ENCODE measurements at regions not wholly inside any gene's neighbourhood (a gene's known extent, or its start where the extent isn't known, plus 50 kb on each side); places are given as distances from the start of the nearest gene placed in this dataset.

DNA sequence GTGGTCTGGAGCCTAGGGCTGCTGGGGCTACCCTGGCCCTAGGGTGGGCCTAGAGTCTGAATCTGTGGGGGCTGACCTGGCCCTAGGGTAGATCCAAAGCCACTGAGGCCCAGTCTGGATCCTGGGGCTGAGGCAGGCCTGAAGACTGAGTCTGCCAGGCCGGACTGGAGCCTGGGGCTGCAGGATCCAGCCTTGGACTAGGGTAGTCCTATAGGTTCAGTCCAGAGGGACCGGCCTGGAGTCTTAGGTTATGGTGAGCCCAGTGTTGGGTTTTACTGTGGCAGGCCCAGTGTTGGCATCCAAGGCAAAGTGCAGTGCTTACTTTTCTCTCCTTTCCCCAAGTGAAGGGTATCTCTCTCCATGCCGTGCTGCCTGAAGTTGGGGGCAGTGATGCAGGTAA is 227.9 kb upstream of the TAS2R1 start:
- H3K4me3 Mint-ChIP-seq (ENCODE audit: unreplicated experiment) = no peak overlapping the region
- intact Hi-C loops (cut with micrococcal nuclease) = no loop called here
- H3K4me1 Mint-ChIP-seq (ENCODE audit: insufficient read depth, unreplicated experiment) = no peaks in the 10 kb centered on the region
- TF ChIP-seq, protein P1, sequence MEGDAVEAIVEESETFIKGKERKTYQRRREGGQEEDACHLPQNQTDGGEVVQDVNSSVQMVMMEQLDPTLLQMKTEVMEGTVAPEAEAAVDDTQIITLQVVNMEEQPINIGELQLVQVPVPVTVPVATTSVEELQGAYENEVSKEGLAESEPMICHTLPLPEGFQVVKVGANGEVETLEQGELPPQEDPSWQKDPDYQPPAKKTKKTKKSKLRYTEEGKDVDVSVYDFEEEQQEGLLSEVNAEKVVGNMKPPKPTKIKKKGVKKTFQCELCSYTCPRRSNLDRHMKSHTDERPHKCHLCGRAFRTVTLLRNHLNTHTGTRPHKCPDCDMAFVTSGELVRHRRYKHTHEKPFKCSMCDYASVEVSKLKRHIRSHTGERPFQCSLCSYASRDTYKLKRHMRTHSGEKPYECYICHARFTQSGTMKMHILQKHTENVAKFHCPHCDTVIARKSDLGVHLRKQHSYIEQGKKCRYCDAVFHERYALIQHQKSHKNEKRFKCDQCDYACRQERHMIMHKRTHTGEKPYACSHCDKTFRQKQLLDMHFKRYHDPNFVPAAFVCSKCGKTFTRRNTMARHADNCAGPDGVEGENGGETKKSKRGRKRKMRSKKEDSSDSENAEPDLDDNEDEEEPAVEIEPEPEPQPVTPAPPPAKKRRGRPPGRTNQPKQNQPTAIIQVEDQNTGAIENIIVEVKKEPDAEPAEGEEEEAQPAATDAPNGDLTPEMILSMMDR (IDR thresholded peaks at IDR 0.05; ENCODE audit: unreplicated experiment) = no peak
- H3K27me3 Mint-ChIP-seq (ENCODE audit: insufficient read depth, unreplicated experiment) = no peaks in the 10 kb centered on the region
- no peaks in the 10 kb centered on the region for H3K36me3 Mint-ChIP-seq (ENCODE audit: insufficient read depth, unreplicated experiment)
- CTCF ChIA-PET = interaction anchor here (0.5 kb wide), 1 partner anchor 101 kb away, joined by 3 read pairs; no protein-coding TSS in a partner anchor
- DNase-seq (ENCODE audit: unreplicated experiment) = no peak
- no TSS peak for BruUV-seq (replicated peaks)
- POLR2A ChIA-PET = no interaction called here
- H3K27ac Mint-ChIP-seq (ENCODE audit: low read depth, unreplicated experiment) = no peak overlapping the region
- peaks cover 8% of the 10 kb centered on the region for H3K9me3 Mint-ChIP-seq (ENCODE audit: unreplicated experiment)

DNA sequence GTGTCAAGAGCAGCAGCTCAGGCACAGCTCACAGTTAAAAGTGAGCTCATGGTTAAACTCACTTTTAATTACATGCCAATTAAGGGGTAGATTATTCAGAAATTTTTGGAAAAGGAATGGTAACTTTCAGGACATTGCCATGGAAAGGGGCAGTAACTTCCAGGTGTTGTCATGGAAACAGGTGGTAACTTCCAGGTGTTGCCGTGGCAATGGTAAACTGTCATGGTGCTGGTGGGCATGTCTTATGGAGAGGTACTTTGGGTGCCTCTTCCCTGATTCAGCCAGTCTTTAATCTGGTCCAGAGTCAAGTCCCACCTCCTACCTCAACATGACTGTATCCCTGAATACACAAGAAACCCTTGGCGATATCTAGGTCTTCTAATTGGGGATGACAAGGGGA is 223.2 kb upstream of the TAS2R1 start:
- ChIA-PET POLR2A (interaction anchor here (1.1 kb wide), 1 partner anchor 15 kb away, joined by 3 read pairs; no protein-coding TSS in a partner anchor), CTCF (interaction anchor here (0.7 kb wide), 2 partner anchors 24 to 70 kb away, joined by 3 read pairs; no protein-coding TSS in a partner anchor)
- no peak for DNase-seq (ENCODE audit: unreplicated experiment)
- no TSS peak for BruUV-seq (replicated peaks)
- H3K27me3 Mint-ChIP-seq (ENCODE audit: insufficient read depth, unreplicated experiment) = no peaks in the 10 kb centered on the region
- no peaks in the 10 kb centered on the region for H3K36me3 Mint-ChIP-seq (ENCODE audit: insufficient read depth, unreplicated experiment)
- TF ChIP-seq, protein P1 (IDR thresholded peaks at IDR 0.05; ENCODE audit: unreplicated experiment) = no peak
- H3K27ac Mint-ChIP-seq (ENCODE audit: low read depth, unreplicated experiment) = no peak overlapping the region
- H3K9me3 Mint-ChIP-seq (ENCODE audit: unreplicated experiment) = peaks cover 8% of the 10 kb centered on the region
- H3K4me1 Mint-ChIP-seq (ENCODE audit: insufficient read depth, unreplicated experiment) = no peaks in the 10 kb centered on the region
- intact Hi-C loops (cut with micrococcal nuclease) = no loop called here
- no peak overlapping the region for H3K4me3 Mint-ChIP-seq (ENCODE audit: unreplicated experiment)

DNA sequence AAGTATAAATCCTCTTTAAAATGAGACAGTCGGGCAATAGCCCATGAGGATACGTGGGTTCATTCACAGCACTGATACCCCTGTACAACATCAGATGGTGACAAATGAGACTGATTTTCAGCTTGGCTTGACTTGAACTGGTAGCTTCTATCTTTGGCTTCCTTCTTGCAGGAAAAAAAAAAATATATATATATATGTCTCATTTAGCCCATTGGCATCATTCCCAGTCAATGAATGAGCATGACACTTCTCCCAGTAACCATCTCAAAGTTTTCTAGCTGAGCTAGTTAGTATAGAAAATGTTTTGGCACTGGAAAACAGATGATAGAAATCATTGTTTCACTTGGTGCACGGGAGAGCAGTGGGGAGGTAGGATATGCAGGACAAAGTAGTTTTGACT is 222.5 kb upstream of the TAS2R1 start:
- H3K9me3 Mint-ChIP-seq (ENCODE audit: unreplicated experiment) = peaks cover 8% of the 10 kb centered on the region
- no peak overlapping the region for H3K4me3 Mint-ChIP-seq (ENCODE audit: unreplicated experiment)
- no peak overlapping the region for H3K27ac Mint-ChIP-seq (ENCODE audit: low read depth, unreplicated experiment)
- ChIA-PET CTCF (no interaction called here), POLR2A (interaction anchor here (1.1 kb wide), 1 partner anchor 14 kb away, joined by 3 read pairs; no protein-coding TSS in a partner anchor)
- H3K4me1 Mint-ChIP-seq (ENCODE audit: insufficient read depth, unreplicated experiment) = no peaks in the 10 kb centered on the region
- H3K36me3 Mint-ChIP-seq (ENCODE audit: insufficient read depth, unreplicated experiment) = no peaks in the 10 kb centered on the region
- BruUV-seq (replicated peaks) = no TSS peak
- H3K27me3 Mint-ChIP-seq (ENCODE audit: insufficient read depth, unreplicated experiment) = no peaks in the 10 kb centered on the region
- peak; percentile 11 for DNase-seq (ENCODE audit: unreplicated experiment)
- TF ChIP-seq, protein P1 (IDR thresholded peaks at IDR 0.05; ENCODE audit: unreplicated experiment) = no peak
- intact Hi-C loops (cut with micrococcal nuclease) = no loop called here

DNA sequence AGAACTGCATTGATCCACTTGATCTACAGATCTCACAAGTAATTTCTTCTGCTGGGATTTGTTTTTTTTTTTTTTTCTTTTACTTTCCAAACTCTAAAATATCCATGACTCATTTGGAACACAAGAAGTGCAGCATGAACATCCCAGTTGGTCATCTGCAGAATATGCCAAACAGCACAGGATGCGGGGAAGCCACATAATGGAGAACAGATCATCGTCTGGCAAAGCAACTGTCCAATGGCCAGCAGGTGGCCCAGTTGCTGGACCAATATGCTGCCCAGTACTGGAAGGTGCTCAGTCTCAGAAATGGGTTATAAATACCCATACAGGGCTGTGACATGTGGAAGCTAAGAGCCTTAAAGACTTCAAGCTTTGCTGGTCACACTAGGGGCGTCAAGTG is 221.3 kb upstream of the TAS2R1 start:
- Mint-ChIP-seq H3K9me3 (ENCODE audit: unreplicated experiment) (no peaks in the 10 kb centered on the region), H3K4me3 (ENCODE audit: unreplicated experiment) (no peak overlapping the region), H3K27me3 (ENCODE audit: insufficient read depth, unreplicated experiment) (no peaks in the 10 kb centered on the region), H3K4me1 (ENCODE audit: insufficient read depth, unreplicated experiment) (no peaks in the 10 kb centered on the region), H3K27ac (ENCODE audit: low read depth, unreplicated experiment) (no peak overlapping the region), H3K36me3 (ENCODE audit: insufficient read depth, unreplicated experiment) (no peaks in the 10 kb centered on the region)
- intact Hi-C loops (cut with micrococcal nuclease) = loop anchor here (1.0 to 2.0 kb wide), 2 partner anchors 179 to 260 kb away; no protein-coding TSS in a partner anchor
- TF ChIP-seq, protein P1 (IDR thresholded peaks at IDR 0.05; ENCODE audit: unreplicated experiment) = peak; percentile 6
- BruUV-seq (replicated peaks) = no TSS peak
- ChIA-PET POLR2A (interaction anchor here (0.5 kb wide), 1 partner anchor 51 kb away, joined by 3 read pairs; no protein-coding TSS in a partner anchor), CTCF (interaction anchor here (0.9 kb wide), 1 partner anchor 11 kb away, joined by 3 read pairs; no protein-coding TSS in a partner anchor)
- DNase-seq (ENCODE audit: unreplicated experiment) = peak; percentile 57

Measured in MCF 10A (cell line).